GM12892 (cell line): ENCODE measurements at regions not wholly inside any gene's neighbourhood (a gene's known extent, or its start where the extent isn't known, plus 50 kb on each side); places are given as distances from the start of the nearest gene placed in this dataset.

Experiments
- POLR2A ChIP-seq: IDR thresholded peaks from 2 replicates; pipeline ENCODE4 v1.6.1; 2011; ENCODE audit warnings: low read depth, low read length, control low read depth
- POLR2AphosphoS5 ChIP-seq: IDR thresholded peaks from 2 replicates; pipeline ENCODE4 v1.6.1; 2011; ENCODE audit warnings: low read depth, low read length, control low read depth
- TAF1 ChIP-seq: IDR thresholded peaks from 2 replicates; pipeline ENCODE4 v1.6.1; 2011; ENCODE audit warnings: low read depth, mild to moderate bottlenecking, control low read depth, low read length, borderline replicate concordance

DNA sequence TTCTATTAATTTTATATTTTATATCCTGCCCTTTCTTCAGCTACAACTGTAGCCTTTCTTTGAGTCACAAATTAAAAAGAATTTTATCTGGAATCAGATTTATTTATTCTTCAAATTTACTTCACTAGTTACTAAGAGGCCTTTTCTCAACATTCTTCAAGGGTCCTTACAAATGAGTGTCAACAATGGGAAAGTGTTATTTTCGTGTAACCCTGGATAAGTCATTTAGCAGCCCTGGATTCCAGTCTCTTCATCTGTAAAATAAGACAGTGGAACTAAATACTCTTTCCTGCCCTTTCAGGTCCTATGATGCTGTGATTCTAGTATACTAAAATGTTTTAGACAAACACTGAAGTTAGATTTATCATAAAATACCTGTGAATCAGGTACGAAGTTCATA is 397.0 kb downstream of the KLF12 start:
- TF ChIP-seq POLR2A = no peak
- no peak for TF ChIP-seq POLR2AphosphoS5
- no peak for TF ChIP-seq TAF1
